ENCODE measurements at regions not wholly inside any gene's neighbourhood (a gene's known extent, or its start where the extent isn't known, plus 50 kb on each side); places are given as distances from the start of the nearest gene placed in this dataset.

GRCh38 chr9:108603141-108603540 lies 252.6 kb downstream of the ACTL7B start (continued):
- TF ChIP-seq EGR2 (tag by site-specific recombination; IDR thresholded peaks at IDR 0.05; ENCODE audit: low read depth) (no peak), ZNF335 (tag by site-specific recombination; conservative IDR thresholded peaks at IDR 0.05) (no peak)

- ChIA-PET POLR2A (no interaction called here), CTCF (no interaction called here)
- H3K9me3 ChIP-seq (ENCODE audit: control insufficient read depth, insufficient read depth, low read depth, low read length): no peaks in the 10 kb centered on the region
- no peaks in the 10 kb centered on the region for H3K4me1 ChIP-seq (ENCODE audit: control insufficient read depth, insufficient read depth, low read length)
- H3K4me3 ChIP-seq (ENCODE audit: low read depth, low read length): no peak overlapping the region
- H3K36me3 ChIP-seq (ENCODE audit: control insufficient read depth in 2 of 2, insufficient read depth in 1 of 2, low read length in 2 of 2): no peaks in the 10 kb centered on the region
- TF ChIP-seq ZNF76 (tag by site-specific recombination; IDR thresholded peaks at IDR 0.05; ENCODE audit: borderline replicate concordance, low read depth): no peak
- TF ChIP-seq ZNF692 (tag by site-specific recombination; IDR thresholded peaks at IDR 0.05): no peak
- no peak for TF ChIP-seq ZBTB26 (tag by site-specific recombination; optimal IDR thresholded peaks at IDR 0.05)
- TF ChIP-seq ZNF670 (tag by site-specific recombination; IDR thresholded peaks at IDR 0.05; ENCODE audit: low read depth): no peak
- TF ChIP-seq PRDM1 (tag by site-specific recombination; IDR thresholded peaks at IDR 0.05): no peak
- TF ChIP-seq ZNF302 (tag by site-specific recombination; IDR thresholded peaks at IDR 0.05; ENCODE audit: low read depth): no peak
- no peak for TF ChIP-seq ZNF626 (tag by site-specific recombination; IDR thresholded peaks at IDR 0.05)
- TF ChIP-seq ZNF248 (tag by site-specific recombination; IDR thresholded peaks at IDR 0.05): no peak
- H3K27ac ChIP-seq (ENCODE audit: extremely low read depth, low read depth, low read length): no peak overlapping the region
Observed at GRCh38 chr9:108600896-108601295, 254.9 kb downstream of the ACTL7B start.

GRCh38 chr9:108599571-108599970 lies 256.2 kb downstream of the ACTL7B start:
- no peaks in the 10 kb centered on the region for H3K9me3 ChIP-seq (ENCODE audit: control insufficient read depth, insufficient read depth, low read depth, low read length)
- TF ChIP-seq BCL11B (tag by site-specific recombination; IDR thresholded peaks at IDR 0.05; ENCODE audit: low read depth): no peak
- TF ChIP-seq ZNF112 (tag by site-specific recombination; IDR thresholded peaks at IDR 0.05): no peak
- TF ChIP-seq ZNF677 (tag by site-specific recombination; IDR thresholded peaks at IDR 0.05): no peak
- no peak for TF ChIP-seq ZNF600 (tag by site-specific recombination; IDR thresholded peaks at IDR 0.05)
- no peak for TF ChIP-seq ZNF837 (tag by site-specific recombination; IDR thresholded peaks at IDR 0.05)
- TF ChIP-seq ZNF707 (tag by site-specific recombination; IDR thresholded peaks at IDR 0.05): no peak
- no peak for TF ChIP-seq ZNF639 (tag by site-specific recombination; IDR thresholded peaks at IDR 0.05)
- no peak for TF ChIP-seq ZNF148 (tag by site-specific recombination; IDR thresholded peaks at IDR 0.05; ENCODE audit: borderline replicate concordance)
- TF ChIP-seq ZNF132 (tag by site-specific recombination; IDR thresholded peaks at IDR 0.05; ENCODE audit: borderline replicate concordance): no peak
- no peaks in the 10 kb centered on the region for H3K4me1 ChIP-seq (ENCODE audit: control insufficient read depth, insufficient read depth, low read length)
- H3K27ac ChIP-seq (ENCODE audit: extremely low read depth, low read depth, low read length): no peak overlapping the region
- no peaks in the 10 kb centered on the region for H3K36me3 ChIP-seq (ENCODE audit: control insufficient read depth in 2 of 2, insufficient read depth in 1 of 2, low read length in 2 of 2)
- no peak overlapping the region for H3K4me3 ChIP-seq (ENCODE audit: low read depth, low read length)
- ChIA-PET CTCF (no interaction called here), POLR2A (no interaction called here)
